Stimulated activated CD4-positive, alpha-beta T cell treated with anti-CD3 and anti-CD28 coated beads, Interleukin-15, amount 100 ng/mL, for 24 hours (primary cell): ENCODE measurements at regions not wholly inside any gene's neighbourhood (a gene's known extent, or its start where the extent isn't known, plus 50 kb on each side); places are given as distances from the start of the nearest gene placed in this dataset.
A peak's percentile ranks its signal among the peaks of the same experiment; 100 is the strongest.

Source experiments
- DNase-seq: peaks from one replicate; pipeline ENCODE4 v3.0.0-alpha.2; 2020

GRCh38 chr9:88077071-88077617 is 61.1 kb downstream of the SPATA31C2 start:
- DNase-seq = no peak

GRCh38 chr9:88076286-88077070 is 61.8 kb downstream of the SPATA31C2 start:
- DNase-seq = peak; percentile 72

- no peak for DNase-seq
Measured at GRCh38 chr9:88075966-88076285, 62.3 kb downstream of the SPATA31C2 start.

- DNase-seq = no peak
Measured at GRCh38 chr9:88075506-88075905, 62.8 kb downstream of the SPATA31C2 start.

- DNase-seq = no peak
Measured at GRCh38 chr9:88074931-88075330, 63.3 kb downstream of the SPATA31C2 start.

DNA sequence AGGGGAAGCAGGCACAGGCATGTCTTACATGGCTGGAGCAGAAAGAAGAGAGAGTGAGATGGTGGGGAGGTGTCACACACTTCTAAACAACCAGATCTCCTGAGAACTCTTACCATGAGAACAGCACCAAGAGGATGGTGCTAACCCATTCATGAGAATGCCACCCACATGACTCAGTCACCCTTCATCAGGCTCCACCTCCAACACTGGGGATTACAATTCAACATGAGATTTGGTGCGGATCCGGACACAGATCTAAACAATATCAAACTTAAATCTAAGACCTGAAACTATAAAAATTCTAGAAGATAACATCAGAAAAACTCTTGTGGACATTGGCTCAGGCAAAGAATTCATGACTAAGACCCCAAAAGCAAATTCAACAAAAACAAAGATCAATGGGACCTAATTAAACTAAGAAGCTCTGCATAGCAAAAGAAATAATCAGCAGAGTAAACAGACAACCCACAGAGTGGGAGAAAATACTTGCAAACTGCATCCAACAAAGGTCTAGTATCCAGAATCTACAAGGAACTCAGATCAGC is 65.4 kb downstream of the SPATA31C2 start:
- no peak for DNase-seq

- no peak for DNase-seq
Measured at GRCh38 chr9:88071331-88071730, 66.9 kb downstream of the SPATA31C2 start.

DNA sequence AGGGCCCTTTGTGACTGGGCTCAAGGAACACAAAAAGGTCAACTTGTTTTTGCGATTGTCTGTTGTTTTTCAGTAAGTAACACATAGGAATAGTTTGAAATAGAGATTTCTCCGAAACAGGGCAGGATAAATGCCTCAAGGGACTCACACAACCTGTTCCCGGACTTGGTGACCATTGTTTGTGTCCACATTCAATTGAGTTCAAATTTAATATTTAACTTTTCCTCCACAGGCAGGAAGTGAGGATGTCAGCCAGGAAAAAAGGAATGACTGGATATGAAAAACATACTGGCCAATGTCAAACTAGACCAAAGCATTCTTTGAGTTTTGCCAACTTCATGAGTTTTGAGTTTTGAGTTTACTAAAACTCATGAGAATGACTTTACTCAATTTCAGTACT is 72.7 kb downstream of the SPATA31C2 start:
- no peak for DNase-seq

DNA sequence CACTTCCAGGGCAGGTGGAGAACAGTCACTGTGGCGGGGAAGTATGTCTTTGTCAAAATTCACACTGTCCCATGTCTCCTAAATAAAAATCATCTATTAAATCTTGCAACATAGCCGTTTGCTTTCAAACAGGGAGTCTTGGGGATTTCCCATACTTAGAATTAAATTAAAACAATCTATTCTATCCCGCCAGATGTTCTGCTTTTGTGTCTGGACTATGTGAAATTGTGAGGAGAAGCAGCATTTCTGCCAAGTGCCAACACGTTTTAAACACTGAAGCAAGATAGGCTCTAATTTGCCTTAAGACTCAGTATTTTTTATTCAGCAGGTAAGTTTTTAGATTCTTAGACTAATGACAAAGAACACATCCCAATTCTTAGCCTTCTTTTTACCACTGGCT is 73.7 kb downstream of the SPATA31C2 start:
- DNase-seq = no peak

GRCh38 chr9:88060746-88061145 is 77.5 kb downstream of the SPATA31C2 start:
- no peak for DNase-seq

DNA sequence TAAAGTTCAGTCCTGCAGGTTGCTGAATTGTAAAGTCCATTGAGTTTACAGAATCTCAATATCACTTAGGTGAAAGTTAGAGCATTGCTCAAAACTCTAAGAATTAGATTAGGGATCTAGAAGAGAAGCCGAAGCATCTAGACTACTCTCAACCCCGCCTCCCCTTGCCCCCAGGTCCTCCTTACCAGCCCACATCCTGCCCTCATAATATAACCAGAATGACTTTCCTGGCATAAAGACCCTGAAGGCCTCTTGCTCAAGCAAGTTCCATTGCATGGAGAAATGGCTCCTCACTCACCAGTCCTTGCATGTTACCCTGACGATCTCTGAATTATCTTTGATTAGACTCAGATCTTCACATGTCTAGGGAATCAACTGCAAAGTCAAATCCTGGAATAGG is 78.8 kb downstream of the SPATA31C2 start:
- DNase-seq = no peak

GRCh38 chr9:88056876-88057275 is 81.4 kb downstream of the SPATA31C2 start:
- no peak for DNase-seq

- DNase-seq = no peak
Measured at GRCh38 chr9:88053856-88054501, 79.6 kb upstream of the CDK20 start.

DNA sequence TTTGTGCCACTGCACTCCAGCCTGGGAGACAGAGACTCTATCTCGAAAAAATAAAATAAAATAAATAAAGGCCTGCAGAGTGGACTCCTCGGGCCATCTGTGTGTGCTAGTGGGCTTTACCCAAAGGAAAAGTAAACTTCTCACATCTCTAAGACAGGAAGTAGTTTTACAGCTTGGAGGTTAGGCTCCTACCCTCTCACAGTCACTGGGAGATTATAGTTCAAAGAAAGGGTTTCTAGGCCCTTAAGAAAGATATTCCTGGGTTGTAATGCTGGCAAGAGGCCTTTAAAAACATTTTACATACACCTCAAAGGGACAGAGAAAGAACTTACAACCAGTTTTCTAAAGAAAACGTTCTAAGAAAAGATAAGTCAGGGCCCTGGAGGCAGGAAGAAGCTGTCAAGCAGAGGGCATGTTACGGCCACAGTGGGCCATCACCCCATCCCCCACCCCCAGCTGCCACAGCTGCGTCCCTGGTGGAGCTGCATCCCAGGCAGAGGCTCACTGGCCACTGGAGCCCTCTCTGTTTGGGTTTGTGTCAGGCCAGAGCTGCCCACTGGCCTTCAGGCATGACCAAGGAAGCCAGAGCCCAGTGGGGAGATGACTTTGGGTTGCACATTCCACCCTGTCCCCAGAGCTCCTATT is 78.1 kb upstream of the CDK20 start:
- no peak for DNase-seq

DNA sequence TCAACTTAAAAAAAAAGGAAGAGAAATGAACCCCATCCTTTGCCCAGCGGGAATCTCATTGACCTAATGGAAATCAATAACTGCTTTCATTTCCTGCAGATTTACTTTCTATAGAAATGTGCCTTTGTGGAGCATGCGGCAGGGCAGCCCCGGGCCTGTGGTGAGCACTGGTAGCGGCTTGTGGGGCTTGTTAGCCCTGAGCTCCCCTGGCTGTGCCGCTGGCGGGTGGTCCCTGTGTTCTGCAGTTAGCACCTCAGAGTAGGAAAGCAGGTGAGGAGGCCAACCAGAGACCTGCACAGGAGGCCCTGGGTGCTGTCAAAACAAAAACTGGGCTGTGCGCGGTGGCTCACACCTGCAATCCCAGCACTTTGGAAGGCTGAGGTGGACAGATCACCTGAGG is 76.8 kb upstream of the CDK20 start:
- no peak for DNase-seq

GRCh38 chr9:88049677-88050307 is 75.5 kb upstream of the CDK20 start:
- no peak for DNase-seq

- DNase-seq = no peak
Measured at GRCh38 chr9:88046542-88046941, 72.2 kb upstream of the CDK20 start.

GRCh38 chr9:88045686-88046085 is 71.4 kb upstream of the CDK20 start:
- no peak for DNase-seq

DNA sequence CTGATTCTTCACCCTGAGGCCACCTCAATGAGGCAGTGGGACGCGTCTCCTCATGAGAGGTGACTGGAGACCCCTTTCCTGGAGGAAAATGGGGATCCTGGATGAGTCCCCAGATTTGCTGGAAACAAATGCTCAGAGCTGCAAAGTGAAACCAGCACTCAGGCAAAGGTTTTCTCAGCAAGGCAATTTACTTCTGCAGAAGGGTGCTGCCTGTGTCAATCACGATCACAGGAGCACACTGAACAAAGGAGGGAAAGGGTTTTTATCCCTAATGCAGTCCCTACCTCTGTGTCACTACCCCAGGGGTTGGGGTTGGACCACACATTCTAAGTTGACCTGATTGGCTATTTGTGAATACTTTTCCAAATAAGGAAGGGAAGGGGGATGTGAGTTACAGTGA is 69.9 kb upstream of the CDK20 start:
- DNase-seq = no peak

GRCh38 chr9:88043647-88044046 is 69.3 kb upstream of the CDK20 start:
- no peak for DNase-seq

GRCh38 chr9:88041447-88041846 is 67.1 kb upstream of the CDK20 start:
- no peak for DNase-seq

DNA sequence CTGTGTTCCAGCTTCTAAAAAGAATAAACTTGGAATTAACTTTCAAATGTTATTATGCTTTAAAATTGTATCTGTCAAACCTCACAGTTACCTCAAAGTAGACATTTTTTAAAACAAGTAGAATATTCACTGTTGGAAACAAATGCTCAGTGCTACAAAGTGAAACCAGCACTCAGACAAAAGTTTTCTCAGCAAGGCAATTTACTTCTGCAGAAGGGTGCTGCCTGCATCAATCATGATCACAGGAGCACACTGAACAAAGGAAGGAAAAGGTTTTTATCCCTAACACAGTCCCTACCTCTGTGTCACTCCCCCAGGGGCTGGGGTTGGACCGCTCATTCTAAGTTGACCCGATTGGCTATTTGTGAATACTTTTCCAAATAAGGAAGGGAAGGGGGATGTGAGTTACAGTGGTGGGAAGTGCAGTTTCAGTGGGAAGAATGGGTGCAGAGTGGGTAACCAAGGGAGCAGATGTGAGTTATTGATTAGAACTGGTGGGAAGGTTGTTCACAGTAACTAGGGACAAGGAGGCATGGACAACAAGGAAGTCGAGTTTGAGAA is 63.0 kb upstream of the CDK20 start:
- no peak for DNase-seq

- DNase-seq = no peak
Measured at GRCh38 chr9:88034964-88035363, 60.6 kb upstream of the CDK20 start.
